ENCODE measurements at regions not wholly inside any gene's neighbourhood (a gene's known extent, or its start where the extent isn't known, plus 50 kb on each side); places are given as distances from the start of the nearest gene placed in this dataset.

DNA sequence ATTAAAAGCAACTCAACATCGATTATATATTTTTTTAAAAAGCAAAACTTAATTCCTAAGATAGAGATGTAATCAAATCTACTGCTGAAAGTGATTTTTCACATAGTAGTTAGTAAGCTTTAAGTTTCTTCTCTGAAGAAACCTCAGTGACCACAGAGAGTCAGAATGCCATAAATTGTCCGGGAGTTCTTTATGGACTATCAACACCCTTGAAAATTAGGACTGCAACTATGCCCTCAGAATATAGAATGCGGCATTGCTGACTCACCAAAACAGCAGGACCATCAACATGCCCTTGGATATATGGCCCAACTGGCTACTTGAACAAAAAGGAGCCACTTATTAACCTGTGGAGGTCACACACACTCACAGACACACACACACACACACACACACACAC is 228.9 kb upstream of the SNX2 start:
- Histone ChIP-seq H3K27ac (no peak overlapping the region), H3K4me3 (no peak overlapping the region), H3K9me3 (no peaks in the 10 kb centered on the region), H3K27me3 (no peaks in the 10 kb centered on the region), H3K36me3 (ENCODE audit: low read depth, missing control alignments) (no peaks in the 10 kb centered on the region), H3K4me1 (no peaks in the 10 kb centered on the region)
- intact Hi-C loops (cut with DNase I; ENCODE audit: low total_unique reads): no loop called here
- 60 to 68% methylated on average over 3 of the region's 3 CpGs for WGBS, 2 donors
- TF ChIP-seq POLR2A (IDR thresholded peaks at IDR 0.05): no peak
- TF ChIP-seq, protein P1, sequence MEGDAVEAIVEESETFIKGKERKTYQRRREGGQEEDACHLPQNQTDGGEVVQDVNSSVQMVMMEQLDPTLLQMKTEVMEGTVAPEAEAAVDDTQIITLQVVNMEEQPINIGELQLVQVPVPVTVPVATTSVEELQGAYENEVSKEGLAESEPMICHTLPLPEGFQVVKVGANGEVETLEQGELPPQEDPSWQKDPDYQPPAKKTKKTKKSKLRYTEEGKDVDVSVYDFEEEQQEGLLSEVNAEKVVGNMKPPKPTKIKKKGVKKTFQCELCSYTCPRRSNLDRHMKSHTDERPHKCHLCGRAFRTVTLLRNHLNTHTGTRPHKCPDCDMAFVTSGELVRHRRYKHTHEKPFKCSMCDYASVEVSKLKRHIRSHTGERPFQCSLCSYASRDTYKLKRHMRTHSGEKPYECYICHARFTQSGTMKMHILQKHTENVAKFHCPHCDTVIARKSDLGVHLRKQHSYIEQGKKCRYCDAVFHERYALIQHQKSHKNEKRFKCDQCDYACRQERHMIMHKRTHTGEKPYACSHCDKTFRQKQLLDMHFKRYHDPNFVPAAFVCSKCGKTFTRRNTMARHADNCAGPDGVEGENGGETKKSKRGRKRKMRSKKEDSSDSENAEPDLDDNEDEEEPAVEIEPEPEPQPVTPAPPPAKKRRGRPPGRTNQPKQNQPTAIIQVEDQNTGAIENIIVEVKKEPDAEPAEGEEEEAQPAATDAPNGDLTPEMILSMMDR (IDR thresholded peaks at IDR 0.05): no peak
- no peak for DNase-seq

DNA sequence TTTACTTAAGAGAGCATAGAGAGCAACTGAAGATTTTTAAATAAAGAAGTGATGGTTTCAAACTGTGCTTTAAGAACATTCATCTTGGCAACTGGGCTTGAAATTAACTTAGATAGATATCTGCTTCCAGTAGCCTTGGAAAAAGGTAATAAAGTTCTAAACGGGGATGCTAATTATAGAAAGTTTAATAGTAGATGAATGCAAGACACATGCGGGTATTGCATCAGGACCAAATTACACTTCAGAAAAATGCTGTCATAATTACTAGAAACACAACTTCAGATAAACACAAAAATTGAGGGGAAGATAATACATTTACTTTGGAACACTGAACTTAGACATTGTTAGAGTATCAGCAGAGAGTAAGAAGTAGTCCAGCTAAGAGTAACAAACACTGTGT is 227.7 kb upstream of the SNX2 start:
- TF ChIP-seq POLR2A (IDR thresholded peaks at IDR 0.05): no peak
- TF ChIP-seq, protein P1 (IDR thresholded peaks at IDR 0.05): no peak
- WGBS, 2 donors: 49 to 60% methylated on average over 2 of the region's 2 CpGs

DNA sequence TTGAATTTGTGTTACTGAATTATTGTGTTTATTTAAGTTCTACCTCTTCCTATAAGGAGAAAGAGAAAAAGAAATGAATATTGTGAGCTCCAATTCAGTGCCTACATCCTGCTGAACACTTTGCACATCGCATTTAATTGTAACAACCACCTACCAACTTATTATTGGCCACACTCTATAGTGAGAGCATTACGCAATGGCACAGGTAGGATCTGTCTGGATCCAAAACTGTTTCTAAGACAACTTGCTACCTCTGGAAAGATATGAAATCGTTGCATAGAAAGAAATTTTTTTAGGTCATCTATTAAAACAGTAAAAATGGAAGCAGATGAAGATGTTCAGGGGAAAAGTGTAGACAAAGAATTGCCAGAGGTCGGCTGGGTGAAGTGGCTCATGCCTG is 227.2 kb upstream of the SNX2 start:
- TF ChIP-seq, protein P1 (IDR thresholded peaks at IDR 0.05): no peak
- no peak for TF ChIP-seq POLR2A (IDR thresholded peaks at IDR 0.05)
- intact Hi-C loops (cut with DNase I; ENCODE audit: low total_unique reads): no loop called here
- Histone ChIP-seq H3K4me1 (no peaks in the 10 kb centered on the region), H3K27ac (no peak overlapping the region), H3K9me3 (no peaks in the 10 kb centered on the region), H3K4me3 (no peak overlapping the region), H3K36me3 (ENCODE audit: low read depth, missing control alignments) (no peaks in the 10 kb centered on the region), H3K27me3 (no peaks in the 10 kb centered on the region)
- WGBS, 2 donors: 93 to 94% methylated on average over 4 of the region's 4 CpGs
- no peak for DNase-seq

More for the DNA sequence above, 227.7 kb upstream of the SNX2 start:
- no peaks in the 10 kb centered on the region for H3K27me3 ChIP-seq
- intact Hi-C loops (cut with DNase I; ENCODE audit: low total_unique reads): no loop called here
- H3K9me3 ChIP-seq: no peaks in the 10 kb centered on the region
- H3K27ac ChIP-seq: no peak overlapping the region
- H3K4me3 ChIP-seq: no peak overlapping the region
- no peaks in the 10 kb centered on the region for H3K36me3 ChIP-seq (ENCODE audit: low read depth, missing control alignments)
- no peak for DNase-seq
- no peaks in the 10 kb centered on the region for H3K4me1 ChIP-seq

DNA sequence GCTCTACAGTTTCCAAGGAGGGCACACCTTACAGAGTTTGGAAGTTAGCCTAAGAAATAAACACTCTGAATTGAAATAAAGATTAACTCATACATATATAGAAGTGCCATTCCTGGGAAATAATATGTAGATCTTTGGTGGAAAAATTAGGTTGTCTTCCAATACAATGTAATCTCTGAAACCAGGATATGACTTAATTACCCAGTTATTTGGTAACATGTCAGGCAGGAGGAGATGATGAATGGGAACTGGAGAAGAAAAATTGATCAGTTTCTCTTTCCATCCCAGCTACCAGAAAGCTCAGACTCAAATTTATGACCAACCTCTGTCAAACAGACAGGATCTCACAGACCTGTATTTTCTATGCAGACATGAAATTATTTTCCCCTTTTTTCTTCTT is 215.2 kb upstream of the SNX2 start:
- H3K27me3 ChIP-seq: no peaks in the 10 kb centered on the region
- DNase-seq: no peak
- intact Hi-C loops (cut with DNase I; ENCODE audit: low total_unique reads): no loop called here
- H3K9me3 ChIP-seq: no peaks in the 10 kb centered on the region
- TF ChIP-seq POLR2A (IDR thresholded peaks at IDR 0.05): no peak
- TF ChIP-seq, protein P1 (IDR thresholded peaks at IDR 0.05): no peak
- no peaks in the 10 kb centered on the region for H3K4me1 ChIP-seq
- no peak overlapping the region for H3K4me3 ChIP-seq
- no peak overlapping the region for H3K27ac ChIP-seq
- H3K36me3 ChIP-seq (ENCODE audit: low read depth, missing control alignments): no peaks in the 10 kb centered on the region

DNA sequence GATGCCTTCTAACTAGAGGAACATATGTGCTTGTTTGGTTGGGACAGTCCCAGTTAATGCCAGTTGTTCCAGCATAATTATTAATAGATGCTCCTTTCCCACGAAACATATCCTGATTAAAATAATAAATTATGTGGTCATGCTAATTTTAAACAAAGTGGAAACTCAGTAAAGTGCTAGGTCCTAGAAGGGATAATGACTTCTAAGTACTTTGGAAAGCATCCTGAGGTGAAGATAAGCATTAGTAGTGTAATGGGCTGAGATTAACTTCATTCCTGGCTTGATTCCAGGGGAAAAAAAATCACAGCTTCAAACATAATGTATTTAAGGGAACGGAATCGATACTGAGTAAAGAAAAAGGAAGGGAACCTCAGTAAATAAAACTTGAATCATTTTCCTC is 213.7 kb upstream of the SNX2 start:
- Histone ChIP-seq H3K27me3 (no peaks in the 10 kb centered on the region), H3K4me1 (no peaks in the 10 kb centered on the region), H3K27ac (no peak overlapping the region), H3K4me3 (no peak overlapping the region), H3K9me3 (no peaks in the 10 kb centered on the region), H3K36me3 (ENCODE audit: low read depth, missing control alignments) (no peaks in the 10 kb centered on the region)
- TF ChIP-seq POLR2A (IDR thresholded peaks at IDR 0.05): no peak
- TF ChIP-seq, protein P1 (IDR thresholded peaks at IDR 0.05): no peak
- intact Hi-C loops (cut with DNase I; ENCODE audit: low total_unique reads): no loop called here
- 34 to 41% methylated on average over 3 of the region's 3 CpGs for WGBS, 2 donors
- DNase-seq: no peak
